A673 (cell line): ENCODE measurements at regions not wholly inside any gene's neighbourhood (a gene's known extent, or its start where the extent isn't known, plus 50 kb on each side); places are given as distances from the start of the nearest gene placed in this dataset.

ENCODE experiments used
- BruUV-seq: library from RNA; stranded (reverse); fragments of 400-500 nt; replicated peaks from 2 replicates; lab custom pipeline; 2021; lab: Mats Ljungman, UMichigan
- CTCF ChIA-PET: fragments of 300-600 bp; sonication (Branson Sonifier 250); formaldehyde crosslinking; loops from one replicate; lab custom pipeline; 2022; ENCODE audit warnings: antibody characterized with exemption; lab: Charles Lee
- POLR2A ChIA-PET: fragments of 300-600 bp; sonication (Branson Sonifier 250); formaldehyde crosslinking; loops from one replicate; lab custom pipeline; 2022; ENCODE audit warnings: antibody characterized with exemption; ENCODE audit not compliant: low non-redundant PET; lab: Charles Lee
- DNase-seq: peaks from one replicate; pipeline ENCODE4 v3.0.0-alpha.2; 2015; ENCODE audit warnings: low spot score
- H3K27ac ChIP-seq: fragments of 200-600 bp; sonication (generic); 2 replicates; pipeline ENCODE4 v1.5.1; 2016; ENCODE audit warnings: mixed run types, low read depth, mild to moderate bottlenecking, mixed read lengths, antibody characterized with exemption, low read length; ENCODE audit not compliant: poor library complexity, severe bottlenecking
- H3K27me3 ChIP-seq: fragments of 200-600 bp; sonication (generic); replicated peaks from 2 replicates; pipeline ENCODE4 v1.6.1; 2017; ENCODE audit warnings: mixed run types, low read depth, mild to moderate bottlenecking, mixed read lengths, antibody characterized with exemption, low read length; ENCODE audit not compliant: insufficient read depth, poor library complexity
- H3K36me3 ChIP-seq: fragments of 200-600 bp; sonication (generic); 2 replicates; pipeline ENCODE4 v1.6.1; 2016; ENCODE audit warnings: mixed run types, mild to moderate bottlenecking, mixed read lengths, antibody characterized with exemption, low read length; ENCODE audit not compliant: insufficient read depth, poor library complexity, severe bottlenecking
- H3K4me1 ChIP-seq: fragments of 200-600 bp; sonication (generic); 2 replicates; pipeline ENCODE4 v1.6.1; 2017; ENCODE audit warnings: mixed run types, mild to moderate bottlenecking, mixed read lengths, antibody characterized with exemption, low read length; ENCODE audit not compliant: insufficient read depth, poor library complexity, severe bottlenecking
- H3K4me3 ChIP-seq: fragments of 200-600 bp; sonication (generic); 2 replicates; pipeline ENCODE4 v1.5.1; 2016; ENCODE audit warnings: low read depth, mixed run types, mild to moderate bottlenecking, mixed read lengths, low read length; ENCODE audit not compliant: poor library complexity, severe bottlenecking
- H3K9me3 ChIP-seq: fragments of 200-600 bp; sonication (generic); 2 replicates; pipeline ENCODE4 v1.6.1; 2016; ENCODE audit warnings: mixed run types, low read depth, mild to moderate bottlenecking, mixed read lengths, antibody characterized with exemption, low read length; ENCODE audit not compliant: poor library complexity, severe bottlenecking
- CTCF ChIP-seq: fragments of 300-800, 200-600 bp; sonication (generic); conservative IDR thresholded peaks from 2 replicates; pipeline ENCODE4 v1.5.1; 2017; ENCODE audit warnings: low read depth, mild to moderate bottlenecking, antibody characterized with exemption, low read length, moderate library complexity, mixed read lengths
- EZH2 ChIP-seq: fragments of 200-600 bp; sonication (generic); IDR thresholded peaks from 2 replicates; pipeline ENCODE4 v1.6.1; 2017; ENCODE audit warnings: borderline replicate concordance, low read depth, mild to moderate bottlenecking, mixed read lengths, antibody characterized with exemption, low read length; ENCODE audit not compliant: poor library complexity, severe bottlenecking
- intact Hi-C: fragments of 100-400 bp; cut with micrococcal nuclease; formaldehyde crosslinking; loops from one replicate; pipeline ENCODE4 v1.10.0; 2022; ENCODE audit not compliant: unreplicated experiment

GRCh38 chr14:71789005-71789404, 143.2 kb upstream of the RGS6 start:
- intact Hi-C loops, result no loop called here
- no peak overlapping the region for H3K27ac ChIP-seq
- POLR2A ChIA-PET, result no interaction called here
- H3K27me3 ChIP-seq, result no peaks in the 10 kb centered on the region
- no peak for DNase-seq
- no peaks in the 10 kb centered on the region for H3K36me3 ChIP-seq
- CTCF ChIA-PET, result no interaction called here
- TF ChIP-seq CTCF (no peak), EZH2 (no peak)
- no peak overlapping the region for H3K4me3 ChIP-seq
- H3K9me3 ChIP-seq, result no peaks in the 10 kb centered on the region
- no TSS peak for BruUV-seq
- H3K4me1 ChIP-seq, result no peaks in the 10 kb centered on the region

DNA sequence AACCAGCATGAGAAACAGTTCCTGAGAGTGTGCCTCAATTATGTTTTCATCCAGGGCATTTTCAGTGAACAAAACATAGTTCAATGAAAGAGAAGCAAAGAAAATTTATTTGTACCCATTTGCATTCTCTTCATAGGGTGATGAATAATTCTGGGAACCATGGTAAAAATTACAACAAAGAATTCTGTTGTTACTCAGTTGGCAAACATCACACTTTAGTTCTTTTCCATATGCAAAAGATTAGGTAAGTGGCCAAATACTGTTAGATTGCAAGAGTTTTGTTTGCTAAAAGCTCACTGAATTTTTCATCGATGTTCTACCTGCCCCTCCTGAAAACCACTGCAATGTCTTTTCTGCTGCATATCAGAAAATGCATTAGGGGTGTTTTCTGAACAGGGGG, 132.4 kb upstream of the RGS6 start:
- TF ChIP-seq CTCF (no peak), EZH2 (no peak)
- no peak overlapping the region for H3K27ac ChIP-seq
- intact Hi-C loops, result no loop called here
- no peaks in the 10 kb centered on the region for H3K4me1 ChIP-seq
- ChIA-PET POLR2A (no interaction called here), CTCF (no interaction called here)
- no peaks in the 10 kb centered on the region for H3K9me3 ChIP-seq
- no peak for DNase-seq
- BruUV-seq, result no TSS peak
- H3K36me3 ChIP-seq, result no peaks in the 10 kb centered on the region
- H3K27me3 ChIP-seq, result no peaks in the 10 kb centered on the region
- no peak overlapping the region for H3K4me3 ChIP-seq

- Histone ChIP-seq H3K27me3 (no peaks in the 10 kb centered on the region), H3K36me3 (no peaks in the 10 kb centered on the region), H3K4me1 (no peaks in the 10 kb centered on the region), H3K27ac (no peak overlapping the region), H3K9me3 (no peaks in the 10 kb centered on the region), H3K4me3 (no peak overlapping the region)
- DNase-seq, result no peak
- ChIA-PET POLR2A (no interaction called here), CTCF (no interaction called here)
- TF ChIP-seq CTCF, result no peak
- no peak for TF ChIP-seq EZH2
- no TSS peak for BruUV-seq
- intact Hi-C loops, result no loop called here
Observed at GRCh38 chr14:71800878-71801277, 131.4 kb upstream of the RGS6 start.
